ENCODE measurements at regions not wholly inside any gene's neighbourhood (a gene's known extent, or its start where the extent isn't known, plus 50 kb on each side); places are given as distances from the start of the nearest gene placed in this dataset.
"Not testable (repeated sequence)": the region's sequence is repeated elsewhere in the genome, so short reads cannot be mapped to it uniquely, and the experiment has no call there.

- no peak for DNase-seq
Measured at GRCh38 chr15:95162069-95162468, 930.7 kb downstream of the MCTP2 start.

DNA sequence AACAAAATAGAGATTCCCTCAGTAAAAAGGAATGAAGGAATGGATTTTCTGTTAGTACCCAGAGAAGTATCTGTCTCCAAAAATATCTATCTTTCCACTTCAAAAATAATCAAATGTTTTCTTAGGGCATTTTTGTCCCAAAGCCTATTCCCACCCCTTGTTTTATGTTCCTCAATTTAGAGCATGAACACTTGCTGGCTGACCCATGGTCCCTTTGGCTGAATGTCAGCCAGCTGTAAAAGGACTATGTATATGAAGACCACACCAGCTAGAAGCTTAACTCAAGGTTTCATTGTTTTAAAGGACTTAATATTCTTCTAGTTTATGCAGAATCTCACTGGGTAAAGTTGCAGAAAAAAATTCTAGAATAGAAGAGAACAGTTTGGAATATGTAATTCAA lies 931.2 kb downstream of the MCTP2 start:
- DNase-seq = no peak

GRCh38 chr15:95162967-95163531 lies 931.7 kb downstream of the MCTP2 start:
- no peak for DNase-seq

GRCh38 chr15:95168152-95168551 lies 936.8 kb downstream of the MCTP2 start:
- no peak for DNase-seq

DNA sequence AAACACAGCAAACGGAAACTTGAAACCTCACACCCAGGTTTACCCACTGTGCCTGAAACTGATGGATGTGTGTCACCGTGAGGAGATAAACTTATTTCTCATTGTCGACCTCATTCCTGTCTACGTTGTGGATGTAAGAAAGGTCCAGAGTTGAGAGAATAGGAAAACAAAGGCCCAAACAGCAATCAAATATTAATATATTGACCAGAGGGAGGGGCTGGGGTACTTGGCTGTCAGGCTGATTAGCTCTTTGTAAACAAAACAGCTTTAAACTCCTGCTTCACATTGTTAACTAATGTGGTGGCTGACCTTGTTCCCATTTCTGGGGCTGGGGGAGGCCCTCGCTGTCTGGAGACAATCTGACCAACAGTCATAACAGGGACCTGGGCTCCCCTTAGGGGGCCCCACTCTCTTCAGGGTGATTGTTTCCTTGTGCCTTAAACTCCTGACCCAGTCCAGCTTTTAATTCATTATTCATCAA lies 937.6 kb downstream of the MCTP2 start:
- DNase-seq = no peak

DNA sequence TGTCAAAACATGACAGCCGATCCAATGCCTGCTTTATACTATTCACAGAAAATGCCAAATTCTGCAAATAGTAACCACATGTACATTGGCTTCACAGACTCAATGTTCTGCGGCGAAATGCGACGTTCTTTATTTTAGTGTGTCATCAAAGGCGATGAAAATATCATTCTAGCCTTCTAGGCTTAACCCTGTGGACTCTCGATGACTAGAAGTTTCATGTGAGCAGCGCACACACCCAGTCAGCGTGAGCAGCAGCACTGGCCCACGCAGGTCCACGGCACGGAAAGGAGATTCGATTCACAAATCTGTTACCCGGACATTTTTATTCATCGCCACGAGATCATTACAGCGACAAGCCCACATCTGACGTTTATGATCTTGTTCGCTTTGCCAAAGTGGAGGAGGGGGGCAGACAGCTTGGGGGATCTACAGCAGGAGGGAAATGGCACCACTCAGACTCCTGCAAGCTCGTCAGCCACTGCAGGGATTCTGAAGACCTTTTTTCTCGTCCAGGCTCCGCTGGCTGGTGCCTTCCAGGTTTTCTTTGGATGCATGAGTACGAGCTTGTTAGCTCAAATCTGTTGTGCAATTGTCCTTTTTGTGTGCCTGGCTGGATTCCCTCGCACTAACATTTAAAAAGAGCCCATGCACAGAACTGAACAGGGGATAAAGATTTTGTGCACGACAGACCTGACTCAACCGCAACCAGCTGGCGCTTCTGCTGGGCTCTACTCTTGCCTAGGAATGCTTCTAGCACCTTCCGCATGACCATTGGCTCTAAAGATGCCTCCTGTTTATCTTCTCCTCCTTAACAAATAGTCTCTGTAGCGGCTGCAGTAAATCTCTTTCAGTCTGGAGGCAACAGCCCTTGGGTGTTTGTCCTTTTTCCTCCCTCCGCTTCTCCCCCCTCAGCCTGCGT lies 938.4 kb downstream of the MCTP2 start:
- no peak for DNase-seq

DNA sequence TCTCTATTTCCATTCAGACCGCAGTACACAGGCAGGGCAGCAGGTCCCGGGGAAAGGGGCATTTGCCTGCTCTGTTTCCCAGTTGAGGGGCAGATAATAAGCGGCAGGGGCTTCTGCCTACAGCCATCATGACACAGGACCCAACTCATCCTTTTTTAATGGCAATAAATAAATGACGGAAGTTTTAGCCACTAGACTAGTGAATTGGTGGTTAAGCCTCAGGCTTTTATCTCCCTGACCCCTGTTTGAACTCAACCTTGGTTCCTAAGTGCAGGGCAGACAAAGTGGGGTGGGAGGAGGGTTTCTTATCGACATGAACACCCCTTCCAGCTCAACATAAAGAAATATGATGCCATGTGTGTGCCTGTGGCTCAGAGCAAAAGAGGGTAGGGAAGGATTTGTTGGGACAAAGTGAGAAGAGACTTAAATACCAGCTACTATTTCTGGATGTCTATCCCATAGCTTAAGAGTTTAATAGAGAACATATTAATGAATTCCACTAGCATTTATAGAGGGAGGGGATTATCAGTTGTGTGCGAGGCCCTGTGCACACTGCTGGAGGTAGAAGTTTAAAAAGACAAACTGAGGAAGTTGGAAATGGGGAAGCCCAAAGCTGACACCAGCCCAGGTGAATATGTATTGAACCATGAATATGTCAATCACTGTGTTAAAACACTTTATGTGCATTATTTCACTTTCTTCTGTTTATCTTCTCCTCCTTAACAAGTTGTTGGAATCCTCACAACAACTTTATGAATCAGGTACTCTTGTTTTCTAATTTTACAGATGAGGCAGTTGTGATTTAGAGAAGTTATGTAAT lies 939.4 kb downstream of the MCTP2 start:
- no peak for DNase-seq

- no peak for DNase-seq
Measured at GRCh38 chr15:95171564-95171963, 940.2 kb downstream of the MCTP2 start.

DNA sequence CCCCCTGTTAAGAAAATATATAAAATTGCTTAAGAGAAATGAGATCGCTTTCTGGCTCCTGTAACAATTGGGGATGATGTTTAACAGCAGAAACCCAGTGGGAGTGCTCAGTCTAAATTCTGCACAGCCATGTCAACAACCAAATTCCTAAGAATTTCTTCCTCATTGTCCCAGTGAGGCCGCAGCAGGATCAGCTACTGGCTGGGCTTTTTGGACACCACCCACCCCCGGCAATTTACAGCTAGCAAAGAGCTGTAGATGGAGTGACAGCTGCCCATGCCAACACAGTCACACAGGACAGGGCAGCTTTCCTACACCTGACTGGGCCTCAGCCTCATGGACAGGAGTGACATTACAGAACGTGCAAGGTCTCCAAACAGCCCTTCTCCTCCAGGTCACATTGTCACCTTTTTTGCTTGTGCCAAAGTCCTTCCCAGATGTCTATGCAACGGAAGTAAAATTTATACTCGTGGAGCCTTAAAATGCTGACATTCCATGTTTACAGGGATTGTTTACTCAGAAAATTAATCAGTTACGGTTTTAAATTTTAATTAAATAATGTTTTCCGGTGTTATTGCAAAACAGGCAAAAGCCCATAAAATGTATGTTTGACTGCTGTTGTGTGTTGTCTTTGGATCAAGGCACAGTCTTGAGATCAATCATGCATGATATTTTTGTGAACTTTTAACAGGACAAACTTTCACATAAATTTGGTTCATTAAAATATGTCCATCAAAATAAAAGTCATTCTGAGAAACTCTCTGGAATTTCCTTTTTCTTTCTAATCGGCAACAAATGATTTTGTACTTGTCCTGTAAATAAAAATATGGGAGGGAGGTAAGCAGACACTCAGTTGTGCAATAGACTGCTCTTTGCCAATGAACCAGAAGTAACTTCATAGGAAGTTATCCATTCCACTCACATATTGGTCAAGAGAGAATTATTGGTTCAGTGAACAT lies 943.2 kb downstream of the MCTP2 start:
- no peak for DNase-seq

DNA sequence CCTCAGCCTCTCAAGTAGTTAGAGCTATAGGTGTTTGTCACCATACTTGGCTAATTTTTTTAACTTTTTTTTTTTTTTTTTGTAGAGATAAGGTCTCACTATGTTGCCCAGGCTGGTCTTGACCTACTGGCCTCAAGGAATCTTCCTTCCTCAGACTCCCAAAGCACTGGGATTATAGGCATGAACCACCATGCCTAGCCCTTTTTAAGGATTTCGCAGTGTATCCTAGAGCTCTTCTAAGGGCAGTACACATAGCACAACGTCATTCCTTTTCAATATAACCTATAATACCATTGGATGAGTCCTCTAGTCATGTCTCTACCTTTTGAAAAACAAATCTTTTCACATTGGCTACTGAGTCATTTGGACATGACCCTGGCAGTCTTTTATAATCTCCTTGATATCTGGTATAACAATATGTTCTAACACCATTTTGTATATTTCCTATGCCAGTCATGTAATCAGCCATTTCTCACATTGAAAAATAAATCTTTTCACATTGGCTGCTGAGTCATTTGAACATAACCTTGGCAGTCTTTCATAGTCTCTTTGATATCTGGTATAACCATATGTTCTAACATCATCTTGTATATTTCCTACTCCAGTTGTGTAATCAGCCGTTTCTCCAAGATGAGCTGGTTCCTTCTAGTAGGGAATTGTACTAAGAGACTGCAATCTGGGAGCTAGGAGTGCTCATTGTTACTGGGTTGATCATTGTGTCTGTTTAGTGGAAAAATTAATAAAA lies 944.7 kb downstream of the MCTP2 start:
- DNase-seq = no peak

- DNase-seq = no peak
Measured at GRCh38 chr15:95176794-95177577, 945.6 kb downstream of the MCTP2 start.

DNA sequence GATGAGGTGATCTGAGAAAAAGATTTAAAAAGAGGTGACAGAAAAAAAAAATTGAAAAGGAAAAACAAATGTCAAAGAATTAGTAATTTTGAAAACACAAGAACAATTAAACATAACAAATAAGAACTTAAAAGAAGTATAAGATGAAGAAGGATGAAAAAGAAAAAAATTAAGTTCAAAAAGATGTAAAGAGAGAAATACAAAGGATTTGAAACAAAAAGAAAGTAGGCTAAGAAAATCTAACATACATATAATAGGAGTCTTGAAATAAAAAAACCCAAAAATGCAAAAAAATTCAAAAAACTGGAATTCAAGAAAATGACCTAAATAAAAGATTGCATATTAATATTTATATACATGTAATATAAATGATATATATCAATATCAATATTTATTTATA lies 949.2 kb downstream of the MCTP2 start:
- DNase-seq = no peak

- no peak for DNase-seq
Measured at GRCh38 chr15:95182091-95182490, 950.7 kb downstream of the MCTP2 start.

DNA sequence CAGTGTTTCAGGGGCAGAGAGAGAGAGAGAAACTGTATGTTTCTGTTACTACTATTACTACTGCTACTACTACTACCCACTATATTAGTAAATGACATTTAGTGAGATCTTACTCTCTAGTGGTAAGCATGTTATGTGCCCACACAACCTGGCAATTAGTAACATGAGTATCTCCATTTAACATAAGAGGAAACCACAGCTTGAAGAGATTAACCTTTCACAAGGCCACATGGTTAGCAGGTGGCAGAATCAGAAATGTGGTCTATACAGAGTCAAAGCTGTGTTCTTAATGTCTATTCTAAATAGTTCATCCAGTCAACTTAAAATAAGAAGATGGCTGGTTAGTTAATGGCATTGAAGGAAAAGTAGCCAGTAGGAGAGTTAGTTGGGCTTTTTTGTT lies 961.6 kb downstream of the MCTP2 start:
- no peak for DNase-seq

DNA sequence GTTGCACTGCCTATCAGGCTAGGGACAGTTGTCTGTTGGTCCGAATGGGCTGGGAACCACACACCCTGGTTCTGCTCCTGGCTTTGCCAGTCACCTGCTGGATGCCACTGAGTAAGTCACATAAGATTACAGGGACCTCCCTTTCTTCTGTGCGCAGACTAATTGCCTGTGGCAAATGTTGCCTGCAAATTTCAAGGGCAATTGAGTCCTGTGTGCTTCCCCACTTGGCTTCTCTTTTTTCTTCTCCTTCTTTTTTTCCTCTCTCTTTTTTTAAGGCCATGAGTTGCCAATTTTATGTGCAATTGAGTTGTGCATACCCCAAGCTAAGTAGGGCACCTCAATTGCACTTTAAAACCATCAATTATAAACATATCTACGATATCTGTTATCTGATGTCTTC lies 963.4 kb downstream of the MCTP2 start:
- no peak for DNase-seq

GRCh38 chr15:95196176-95196915 lies 965.0 kb downstream of the MCTP2 start:
- no peak for DNase-seq

- DNase-seq = no peak
Measured at GRCh38 chr15:95202569-95203349, 971.4 kb downstream of the MCTP2 start.

DNA sequence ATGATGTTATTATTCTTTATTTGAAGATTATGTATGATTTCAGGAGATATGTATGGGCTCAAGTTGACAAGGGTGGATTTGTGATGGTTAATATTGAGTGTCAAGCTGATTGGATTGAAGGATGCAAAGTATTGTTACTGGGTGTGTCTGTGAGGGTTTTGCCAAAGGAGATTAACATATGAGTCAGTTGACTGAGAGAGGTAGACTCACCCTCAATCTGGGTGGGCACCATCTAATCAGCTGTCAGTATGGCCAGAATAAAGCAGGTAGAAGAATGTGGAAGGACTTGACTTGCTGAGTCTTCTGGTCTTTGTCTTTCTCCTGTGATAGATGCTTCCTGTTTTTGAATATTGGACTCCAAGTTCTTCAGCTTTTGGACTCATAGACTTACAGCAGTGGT lies 973.7 kb downstream of the MCTP2 start:
- no peak for DNase-seq

DNA sequence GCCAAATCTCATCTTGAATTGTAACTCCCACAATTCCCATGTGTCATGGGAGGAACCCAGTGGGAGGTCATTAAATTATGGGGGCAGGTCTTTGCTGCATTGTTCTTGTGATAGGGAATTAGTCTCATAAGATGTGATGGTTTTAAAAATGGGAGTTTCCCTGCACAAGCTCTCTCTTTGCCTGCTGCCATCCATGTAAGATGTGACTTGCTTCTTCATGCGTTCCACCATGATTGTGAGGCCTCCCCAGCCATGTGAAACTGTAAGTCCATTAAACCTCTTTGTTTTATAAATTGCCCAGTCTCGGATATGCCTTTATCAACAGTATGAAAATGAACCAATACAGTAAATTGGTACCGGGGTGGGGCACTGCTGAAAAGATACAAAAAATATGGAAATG lies 974.5 kb downstream of the MCTP2 start:
- not testable (repeated sequence) for DNase-seq
